Nephron progenitor cell (in vitro differentiated cells): ENCODE measurements at regions not wholly inside any gene's neighbourhood (a gene's known extent, or its start where the extent isn't known, plus 50 kb on each side); places are given as distances from the start of the nearest gene placed in this dataset.

ENCODE experiments used
- DNase-seq: peaks from one replicate; pipeline ENCODE4 v3.0.0; 2021
- H3K27ac Mint-ChIP-seq: 2 replicates; pipeline ENCODE4 v1.8.0; 2021; ENCODE audit warnings: mild to moderate bottlenecking, moderate library complexity, mixed read lengths
- H3K27me3 Mint-ChIP-seq: 2 replicates; pipeline ENCODE4 v1.8.0; 2021; ENCODE audit warnings: mild to moderate bottlenecking, low read depth, mixed read lengths; ENCODE audit not compliant: poor library complexity
- H3K36me3 Mint-ChIP-seq: 2 replicates; pipeline ENCODE4 v1.8.0; 2021; ENCODE audit warnings: low read depth, mixed read lengths
- H3K4me1 Mint-ChIP-seq: 2 replicates; pipeline ENCODE4 v1.8.0; 2021; ENCODE audit warnings: mixed read lengths
- H3K4me3 Mint-ChIP-seq: 2 replicates; pipeline ENCODE4 v1.8.0; 2021; ENCODE audit warnings: mild to moderate bottlenecking, moderate library complexity, mixed read lengths
- H3K9me3 Mint-ChIP-seq: 2 replicates; pipeline ENCODE4 v1.8.0; 2021; ENCODE audit warnings: mild to moderate bottlenecking, moderate library complexity, mixed read lengths
- CTCF ChIP-seq: fragments of 200-600 bp; sonication (generic); IDR thresholded peaks from 2 replicates; pipeline ENCODE4 v1.5.0; 2021; ENCODE audit warnings: antibody characterized with exemption

GRCh38 chr10:4117604-4118003 lies 332.6 kb upstream of the KLF6 start:
- Mint-ChIP-seq H3K4me1 (no peaks in the 10 kb centered on the region), H3K27ac (no peak overlapping the region), H3K4me3 (no peak overlapping the region), H3K36me3 (no peaks in the 10 kb centered on the region), H3K27me3 (peaks cover 7% of the 10 kb centered on the region), H3K9me3 (peaks cover 7% of the 10 kb centered on the region)
- no peak for DNase-seq
- TF ChIP-seq CTCF: no peak

- peaks cover under 1% of the 10 kb centered on the region for H3K27me3 Mint-ChIP-seq
- no peak for DNase-seq
- H3K4me1 Mint-ChIP-seq: no peaks in the 10 kb centered on the region
- H3K9me3 Mint-ChIP-seq: peaks cover 7% of the 10 kb centered on the region
- no peak overlapping the region for H3K27ac Mint-ChIP-seq
- TF ChIP-seq CTCF: no peak
- no peaks in the 10 kb centered on the region for H3K36me3 Mint-ChIP-seq
- no peak overlapping the region for H3K4me3 Mint-ChIP-seq
These were observed 326.6 kb upstream of the KLF6 start for GRCh38 chr10:4111643-4112042.

- no peak for DNase-seq
- no peak for TF ChIP-seq CTCF
- no peak overlapping the region for H3K27ac Mint-ChIP-seq
- H3K9me3 Mint-ChIP-seq: peaks cover 17% of the 10 kb centered on the region
- H3K4me1 Mint-ChIP-seq: no peaks in the 10 kb centered on the region
- H3K27me3 Mint-ChIP-seq: peaks cover 3% of the 10 kb centered on the region
- no peak overlapping the region for H3K4me3 Mint-ChIP-seq
- H3K36me3 Mint-ChIP-seq: no peaks in the 10 kb centered on the region
These were observed 324.5 kb upstream of the KLF6 start for GRCh38 chr10:4109469-4109868.

- peaks cover 23% of the 10 kb centered on the region for H3K9me3 Mint-ChIP-seq
- H3K36me3 Mint-ChIP-seq: no peaks in the 10 kb centered on the region
- no peak overlapping the region for H3K27ac Mint-ChIP-seq
- no peak for TF ChIP-seq CTCF
- H3K4me1 Mint-ChIP-seq: no peaks in the 10 kb centered on the region
- no peak for DNase-seq
- no peak overlapping the region for H3K4me3 Mint-ChIP-seq
- peaks cover 3% of the 10 kb centered on the region for H3K27me3 Mint-ChIP-seq
These were observed 323.7 kb upstream of the KLF6 start for GRCh38 chr10:4108693-4109092.

- TF ChIP-seq CTCF: no peak
- no peak overlapping the region for H3K4me3 Mint-ChIP-seq
- no peaks in the 10 kb centered on the region for H3K36me3 Mint-ChIP-seq
- H3K4me1 Mint-ChIP-seq: no peaks in the 10 kb centered on the region
- peaks cover 23% of the 10 kb centered on the region for H3K9me3 Mint-ChIP-seq
- H3K27ac Mint-ChIP-seq: no peak overlapping the region
- DNase-seq: no peak
- H3K27me3 Mint-ChIP-seq: peaks cover 6% of the 10 kb centered on the region
These were observed 322.4 kb upstream of the KLF6 start for GRCh38 chr10:4107285-4107851.

GRCh38 chr10:4103603-4104002 lies 318.6 kb upstream of the KLF6 start:
- no peaks in the 10 kb centered on the region for H3K4me1 Mint-ChIP-seq
- peaks cover 23% of the 10 kb centered on the region for H3K9me3 Mint-ChIP-seq
- TF ChIP-seq CTCF: no peak

More at GRCh38 chr10:4103603-4104002, 318.6 kb upstream of the KLF6 start:
- no peak for DNase-seq
- H3K36me3 Mint-ChIP-seq: no peaks in the 10 kb centered on the region
- no peak overlapping the region for H3K4me3 Mint-ChIP-seq
- H3K27ac Mint-ChIP-seq: no peak overlapping the region
- H3K27me3 Mint-ChIP-seq: peaks cover 6% of the 10 kb centered on the region
